ENCODE measurements at regions not wholly inside any gene's neighbourhood (a gene's known extent, or its start where the extent isn't known, plus 50 kb on each side); places are given as distances from the start of the nearest gene placed in this dataset.

DNA sequence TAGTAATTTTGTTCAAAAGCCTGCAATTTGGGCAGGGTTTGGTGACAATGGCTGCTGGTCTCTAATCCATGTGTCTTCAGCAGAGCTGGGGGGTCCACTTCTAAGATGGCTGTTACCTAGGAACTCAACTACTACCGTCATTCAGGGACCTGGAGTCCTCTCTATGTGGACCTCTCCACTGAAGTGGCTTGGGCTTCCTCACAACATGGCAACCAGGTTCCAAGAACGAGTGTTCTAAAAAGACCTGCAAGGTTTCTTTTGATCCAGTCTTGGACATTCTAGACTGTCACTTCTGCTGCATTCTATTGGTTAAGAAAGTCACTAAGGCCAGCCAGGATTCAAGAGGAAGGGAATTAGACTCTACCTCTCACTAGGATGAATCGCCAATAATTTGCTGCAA, 387.0 kb downstream of the NXPE2 start:
- TF ChIP-seq, protein P1, sequence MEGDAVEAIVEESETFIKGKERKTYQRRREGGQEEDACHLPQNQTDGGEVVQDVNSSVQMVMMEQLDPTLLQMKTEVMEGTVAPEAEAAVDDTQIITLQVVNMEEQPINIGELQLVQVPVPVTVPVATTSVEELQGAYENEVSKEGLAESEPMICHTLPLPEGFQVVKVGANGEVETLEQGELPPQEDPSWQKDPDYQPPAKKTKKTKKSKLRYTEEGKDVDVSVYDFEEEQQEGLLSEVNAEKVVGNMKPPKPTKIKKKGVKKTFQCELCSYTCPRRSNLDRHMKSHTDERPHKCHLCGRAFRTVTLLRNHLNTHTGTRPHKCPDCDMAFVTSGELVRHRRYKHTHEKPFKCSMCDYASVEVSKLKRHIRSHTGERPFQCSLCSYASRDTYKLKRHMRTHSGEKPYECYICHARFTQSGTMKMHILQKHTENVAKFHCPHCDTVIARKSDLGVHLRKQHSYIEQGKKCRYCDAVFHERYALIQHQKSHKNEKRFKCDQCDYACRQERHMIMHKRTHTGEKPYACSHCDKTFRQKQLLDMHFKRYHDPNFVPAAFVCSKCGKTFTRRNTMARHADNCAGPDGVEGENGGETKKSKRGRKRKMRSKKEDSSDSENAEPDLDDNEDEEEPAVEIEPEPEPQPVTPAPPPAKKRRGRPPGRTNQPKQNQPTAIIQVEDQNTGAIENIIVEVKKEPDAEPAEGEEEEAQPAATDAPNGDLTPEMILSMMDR (conservative IDR thresholded peaks at IDR 0.05; ENCODE audit: low read depth, low read length): no peak
- TF ChIP-seq EZH2 (IDR thresholded peaks at IDR 0.05; ENCODE audit: low read length, unreplicated experiment) (no peak), EZH2phosphoT487 (IDR thresholded peaks at IDR 0.05; ENCODE audit: borderline replicate concordance, low read length) (no peak)

Data from PC-3 (cell line).